ENCODE measurements at regions not wholly inside any gene's neighbourhood (a gene's known extent, or its start where the extent isn't known, plus 50 kb on each side); places are given as distances from the start of the nearest gene placed in this dataset.

- Mint-ChIP-seq H3K27ac (no peak overlapping the region), H3K27me3 (ENCODE audit: low read depth, poor library complexity) (no peaks in the 10 kb centered on the region), H3K4me1 (no peaks in the 10 kb centered on the region), H3K36me3 (ENCODE audit: low read depth) (no peaks in the 10 kb centered on the region), H3K9me3 (no peaks in the 10 kb centered on the region), H3K4me3 (no peak overlapping the region)
- DNase-seq, result no peak
- TF ChIP-seq CTCF (IDR thresholded peaks at IDR 0.05), result no peak
Observed at GRCh38 chr13:38535261-38535660, 151.6 kb upstream of the FREM2 start.

GRCh38 chr13:38537051-38537450 lies 149.8 kb upstream of the FREM2 start:
- Mint-ChIP-seq H3K27me3 (ENCODE audit: low read depth, poor library complexity) (no peaks in the 10 kb centered on the region), H3K27ac (no peak overlapping the region), H3K4me1 (no peaks in the 10 kb centered on the region), H3K36me3 (ENCODE audit: low read depth) (no peaks in the 10 kb centered on the region), H3K9me3 (no peaks in the 10 kb centered on the region), H3K4me3 (no peak overlapping the region)
- no peak for TF ChIP-seq CTCF (IDR thresholded peaks at IDR 0.05)
- DNase-seq, result no peak

GRCh38 chr13:38538422-38538821 lies 148.5 kb upstream of the FREM2 start:
- Mint-ChIP-seq H3K27ac (no peak overlapping the region), H3K27me3 (ENCODE audit: low read depth, poor library complexity) (no peaks in the 10 kb centered on the region), H3K36me3 (ENCODE audit: low read depth) (no peaks in the 10 kb centered on the region), H3K4me3 (no peak overlapping the region), H3K9me3 (no peaks in the 10 kb centered on the region), H3K4me1 (no peaks in the 10 kb centered on the region)
- DNase-seq, result peak; percentile 2
- TF ChIP-seq CTCF (IDR thresholded peaks at IDR 0.05), result no peak

GRCh38 chr13:38539632-38540031 lies 147.2 kb upstream of the FREM2 start:
- DNase-seq, result no peak
- H3K27ac Mint-ChIP-seq, result no peak overlapping the region
- H3K27me3 Mint-ChIP-seq (ENCODE audit: low read depth, poor library complexity), result no peaks in the 10 kb centered on the region
- no peak for TF ChIP-seq CTCF (IDR thresholded peaks at IDR 0.05)
- H3K4me3 Mint-ChIP-seq, result no peak overlapping the region
- no peaks in the 10 kb centered on the region for H3K9me3 Mint-ChIP-seq
- no peaks in the 10 kb centered on the region for H3K36me3 Mint-ChIP-seq (ENCODE audit: low read depth)
- no peaks in the 10 kb centered on the region for H3K4me1 Mint-ChIP-seq

- no peak overlapping the region for H3K4me3 Mint-ChIP-seq
- no peaks in the 10 kb centered on the region for H3K9me3 Mint-ChIP-seq
- no peak overlapping the region for H3K27ac Mint-ChIP-seq
- H3K27me3 Mint-ChIP-seq (ENCODE audit: low read depth, poor library complexity), result no peaks in the 10 kb centered on the region
- DNase-seq, result no peak
- no peak for TF ChIP-seq CTCF (IDR thresholded peaks at IDR 0.05)
- no peaks in the 10 kb centered on the region for H3K36me3 Mint-ChIP-seq (ENCODE audit: low read depth)
- H3K4me1 Mint-ChIP-seq, result no peaks in the 10 kb centered on the region
Observed at GRCh38 chr13:38542601-38543000, 144.3 kb upstream of the FREM2 start.

- Mint-ChIP-seq H3K36me3 (ENCODE audit: low read depth) (no peaks in the 10 kb centered on the region), H3K27me3 (ENCODE audit: low read depth, poor library complexity) (no peaks in the 10 kb centered on the region), H3K4me3 (no peak overlapping the region), H3K9me3 (no peaks in the 10 kb centered on the region), H3K27ac (no peak overlapping the region), H3K4me1 (no peaks in the 10 kb centered on the region)
- no peak for TF ChIP-seq CTCF (IDR thresholded peaks at IDR 0.05)
- no peak for DNase-seq
Observed at GRCh38 chr13:38543561-38543960, 143.3 kb upstream of the FREM2 start.

Measured in nephron progenitor cell (in vitro differentiated cells).